Adrenal gland (tissue), 5 donors: ENCODE measurements at regions not wholly inside any gene's neighbourhood (a gene's known extent, or its start where the extent isn't known, plus 50 kb on each side); places are given as distances from the start of the nearest gene placed in this dataset.

Experiments used
- POLR2A ChIP-seq, 2 donors: fragments of 450-650 bp; IDR thresholded peaks; one replicate each; pipeline ENCODE4 v1.6.1; 2017; ENCODE audit warnings: antibody characterized with exemption in 2 of 2, mild to moderate bottlenecking in 2 of 2, moderate library complexity in 1 of 2
- TF ChIP-seq, protein P1 (sequence below), 6 experiments: fragments of 450-650 bp in 4 of 6; fragments of 200-600 bp in 2 of 6; sonication (generic) in 1 of 6; IDR thresholded peaks; 1 replicate in 5 of 6; 2 replicates in 1 of 6; pipeline versions ENCODE4 v1.5.1 to v1.8.0; 2016 to 2021; ENCODE audit warnings: antibody characterized with exemption in 6 of 6, mild to moderate bottlenecking in 2 of 6, moderate library complexity in 1 of 6
- donor health status: DM: no; HTN: no; CAD: no.

DNA sequence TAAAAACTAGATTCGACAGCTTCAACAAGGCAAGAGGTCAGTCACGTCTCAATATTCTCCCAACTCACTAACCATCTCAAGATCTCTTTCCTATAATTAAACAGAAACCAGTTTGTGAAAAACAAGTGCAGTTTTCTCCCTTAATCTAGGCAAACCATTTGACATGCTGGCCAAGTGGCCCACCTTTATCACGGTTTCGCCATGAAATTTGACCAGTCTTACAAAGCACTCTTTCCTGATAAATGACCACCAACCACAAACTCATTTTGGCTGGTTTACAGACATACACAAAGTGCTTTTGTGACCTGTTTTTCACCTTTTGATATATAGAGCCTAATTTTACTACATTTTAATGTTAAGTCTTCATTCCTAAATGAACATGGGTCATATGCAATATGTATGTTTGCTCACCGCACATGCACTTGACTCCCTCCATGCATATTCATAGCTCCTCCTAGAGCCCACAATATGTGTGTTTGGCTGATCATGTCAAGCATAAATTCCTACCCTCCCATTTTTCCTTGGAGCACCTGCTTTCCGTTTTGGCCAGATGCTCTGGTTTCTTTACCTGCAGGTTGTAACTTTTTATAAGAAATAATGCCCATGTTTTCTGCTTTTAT lies 385.1 kb downstream of the RAD51AP2 start:
- no peak for TF ChIP-seq POLR2A (IDR thresholded peaks at IDR 0.05)
- TF ChIP-seq, protein P1, sequence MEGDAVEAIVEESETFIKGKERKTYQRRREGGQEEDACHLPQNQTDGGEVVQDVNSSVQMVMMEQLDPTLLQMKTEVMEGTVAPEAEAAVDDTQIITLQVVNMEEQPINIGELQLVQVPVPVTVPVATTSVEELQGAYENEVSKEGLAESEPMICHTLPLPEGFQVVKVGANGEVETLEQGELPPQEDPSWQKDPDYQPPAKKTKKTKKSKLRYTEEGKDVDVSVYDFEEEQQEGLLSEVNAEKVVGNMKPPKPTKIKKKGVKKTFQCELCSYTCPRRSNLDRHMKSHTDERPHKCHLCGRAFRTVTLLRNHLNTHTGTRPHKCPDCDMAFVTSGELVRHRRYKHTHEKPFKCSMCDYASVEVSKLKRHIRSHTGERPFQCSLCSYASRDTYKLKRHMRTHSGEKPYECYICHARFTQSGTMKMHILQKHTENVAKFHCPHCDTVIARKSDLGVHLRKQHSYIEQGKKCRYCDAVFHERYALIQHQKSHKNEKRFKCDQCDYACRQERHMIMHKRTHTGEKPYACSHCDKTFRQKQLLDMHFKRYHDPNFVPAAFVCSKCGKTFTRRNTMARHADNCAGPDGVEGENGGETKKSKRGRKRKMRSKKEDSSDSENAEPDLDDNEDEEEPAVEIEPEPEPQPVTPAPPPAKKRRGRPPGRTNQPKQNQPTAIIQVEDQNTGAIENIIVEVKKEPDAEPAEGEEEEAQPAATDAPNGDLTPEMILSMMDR (IDR thresholded peaks at IDR 0.05), result no peak
